Epithelial cell of proximal tubule (primary cell): ENCODE measurements at regions not wholly inside any gene's neighbourhood (a gene's known extent, or its start where the extent isn't known, plus 50 kb on each side); places are given as distances from the start of the nearest gene placed in this dataset.
"Not testable (repeated sequence)": the region's sequence is repeated elsewhere in the genome, so short reads cannot be mapped to it uniquely, and the experiment has no call there.

ENCODE experiments used
- DNase-seq: peaks from one replicate; pipeline ENCODE4 v3.0.0-alpha.2; 2011; ENCODE audit warnings: low read depth
- H3K4me3 ChIP-seq: 2 replicates; pipeline ENCODE4 v1.5.1; 2011; ENCODE audit warnings: low read depth, mild to moderate bottlenecking, low read length
- CTCF ChIP-seq: conservative IDR thresholded peaks from 2 replicates; pipeline ENCODE4 v1.5.1; 2012; ENCODE audit warnings: low read depth, mild to moderate bottlenecking, low read length

DNA sequence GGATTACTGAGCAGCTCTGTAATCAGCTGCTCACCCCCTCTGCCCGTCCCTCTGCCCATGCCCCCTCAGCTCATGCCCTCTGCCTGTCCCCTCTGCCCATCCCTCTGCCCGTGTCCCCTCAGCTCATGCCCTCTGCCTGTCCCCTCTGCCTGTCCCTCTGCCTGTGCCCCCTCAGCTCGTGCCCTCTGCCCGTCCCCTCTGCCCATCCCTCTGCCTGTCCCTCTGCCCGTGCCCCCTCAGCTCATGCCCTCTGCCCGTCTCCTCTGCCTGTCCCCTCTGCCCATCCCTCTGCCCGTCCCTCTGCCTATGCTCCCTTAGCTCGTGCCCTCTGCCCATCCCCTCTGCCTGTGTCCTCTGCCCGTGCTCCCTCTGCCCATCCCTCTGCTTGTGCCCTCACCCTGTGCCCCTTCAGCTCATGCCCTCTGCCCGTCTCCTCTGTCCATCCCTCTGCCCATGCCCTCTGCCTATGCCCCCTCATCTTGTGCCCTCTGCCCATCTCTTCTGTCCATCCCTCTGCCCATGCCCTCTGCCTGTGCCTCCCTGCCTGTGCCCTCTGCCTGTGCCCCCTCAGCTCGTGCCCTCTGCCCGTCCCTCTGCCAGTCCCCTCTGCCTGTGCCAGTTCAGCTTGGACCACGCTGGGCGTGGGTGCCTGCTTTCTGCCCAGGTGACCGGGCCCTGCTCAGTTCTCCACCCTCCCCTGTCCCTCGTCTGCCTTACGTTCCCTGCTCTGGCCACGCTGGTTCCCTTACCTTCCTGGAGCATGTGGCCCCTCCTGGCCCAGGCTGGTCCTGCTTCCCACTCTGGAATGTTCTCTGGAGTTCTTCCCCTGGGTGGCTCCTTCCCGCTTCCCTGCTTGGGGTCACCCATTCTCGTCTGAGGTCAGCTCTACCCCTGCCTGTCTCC is 97.6 kb downstream of the NPIPB11 start:
- no peak for DNase-seq
- no peak for TF ChIP-seq CTCF
- H3K4me3 ChIP-seq: no peak overlapping the region

DNA sequence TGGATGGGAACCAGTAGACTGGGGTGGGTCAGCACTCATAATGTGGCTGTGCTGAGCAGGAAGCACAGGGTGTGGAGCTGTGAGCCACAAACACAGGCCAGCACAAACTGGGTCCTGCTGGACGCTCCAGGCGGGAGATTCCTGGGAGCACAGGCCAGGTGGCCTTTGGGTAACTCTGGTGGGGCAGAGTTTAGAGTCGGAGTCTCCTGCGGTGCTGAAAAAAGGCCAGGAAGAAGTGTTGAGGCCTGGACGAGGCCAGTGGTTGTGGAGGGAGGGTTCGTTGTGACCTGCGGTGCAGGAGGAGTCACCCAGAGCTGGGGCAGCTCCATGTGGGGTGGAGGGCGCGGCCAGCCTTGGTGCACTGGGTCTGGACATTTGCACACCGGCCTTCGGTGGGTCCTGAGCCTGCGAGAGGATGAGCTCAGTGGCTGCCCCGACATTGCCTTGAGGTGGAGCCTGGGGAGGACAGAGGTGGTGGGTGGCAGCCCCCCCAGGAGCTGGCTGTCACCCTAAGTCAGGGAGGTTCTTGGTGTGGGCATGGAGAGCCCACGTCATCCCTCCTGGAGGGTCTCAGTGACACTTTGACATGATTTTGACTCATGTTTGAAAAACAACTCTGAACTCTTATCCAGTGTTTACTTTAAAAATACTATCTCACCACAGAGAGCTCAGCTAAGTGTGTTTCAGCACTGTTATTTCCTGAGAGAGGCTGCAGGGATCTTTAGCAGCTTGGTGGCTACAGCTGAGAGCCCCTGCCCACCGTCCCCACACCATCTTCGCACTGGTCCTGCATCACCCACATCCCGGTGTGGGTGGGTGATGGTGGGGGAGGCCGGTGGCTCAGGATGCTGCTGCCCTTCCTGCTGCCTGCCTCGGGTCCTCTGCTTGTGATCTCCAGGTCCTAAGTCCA is 98.7 kb downstream of the NPIPB11 start:
- DNase-seq: no peak
- no peak for TF ChIP-seq CTCF
- H3K4me3 ChIP-seq: no peak overlapping the region

GRCh38 chr16:29306943-29307597 is 99.4 kb downstream of the NPIPB11 start:
- no peak overlapping the region for H3K4me3 ChIP-seq
- no peak for DNase-seq
- no peak for TF ChIP-seq CTCF

DNA sequence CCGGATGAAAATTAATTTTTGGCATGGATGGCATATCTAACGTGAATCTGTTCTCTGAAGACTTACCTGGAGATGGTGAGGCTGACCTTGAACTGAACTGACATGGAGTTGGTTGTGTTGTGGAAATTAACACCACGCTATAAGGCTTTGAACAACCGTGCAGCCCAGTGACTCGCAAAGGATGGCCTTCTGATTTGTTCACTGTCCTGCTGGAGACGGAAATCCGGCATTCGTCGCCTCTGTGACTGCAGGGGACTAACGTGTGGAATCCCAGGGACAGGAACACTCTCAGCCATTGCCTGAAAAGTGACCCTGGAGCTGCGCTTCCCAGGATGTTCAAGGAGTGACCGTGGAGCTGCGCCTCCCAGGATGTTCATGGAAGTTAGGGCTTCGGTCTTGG is 100.3 kb downstream of the NPIPB11 start:
- DNase-seq: no peak
- no peak for TF ChIP-seq CTCF
- H3K4me3 ChIP-seq: no peak overlapping the region

GRCh38 chr16:29305018-29305417 is 101.5 kb downstream of the NPIPB11 start:
- DNase-seq, H3K4me3 ChIP-seq: not testable (repeated sequence)

- no peak for TF ChIP-seq CTCF
- no peak overlapping the region for H3K4me3 ChIP-seq
- no peak for DNase-seq
These were observed 102.3 kb downstream of the NPIPB11 start for GRCh38 chr16:29304251-29304650.

DNA sequence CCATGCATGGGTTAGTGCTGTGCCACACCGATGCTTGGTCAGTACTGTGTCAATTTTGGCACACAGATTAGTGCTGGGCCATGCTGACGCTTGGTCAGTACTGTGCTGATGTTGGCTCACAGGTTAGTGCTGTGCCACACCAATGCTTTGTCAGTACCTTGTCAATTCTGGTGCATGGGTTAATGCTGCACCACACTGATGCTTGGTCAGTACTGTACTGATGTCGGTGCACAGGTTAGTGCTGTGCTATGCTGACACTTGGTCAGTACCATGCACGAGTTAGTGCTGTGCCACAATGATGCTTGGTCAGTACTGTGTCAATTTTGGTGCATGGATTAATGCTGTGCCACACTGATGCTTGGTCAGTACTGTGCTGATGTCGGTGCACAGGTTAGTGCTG is 103.0 kb downstream of the NPIPB11 start:
- H3K4me3 ChIP-seq: no peak overlapping the region
- no peak for DNase-seq
- no peak for TF ChIP-seq CTCF
